ENCODE measurements at regions not wholly inside any gene's neighbourhood (a gene's known extent, or its start where the extent isn't known, plus 50 kb on each side); places are given as distances from the start of the nearest gene placed in this dataset.
"Not testable (repeated sequence)": the region's sequence is repeated elsewhere in the genome, so short reads cannot be mapped to it uniquely, and the experiment has no call there.

GRCh38 chr7:54187886-54188685 is 354.1 kb upstream of the VSTM2A start:
- no peak for ATAC-seq
- WGBS, result 81% methylated on average over 8 of the region's 8 CpGs

GRCh38 chr7:54188843-54189242 is 353.3 kb upstream of the VSTM2A start:
- no peak for DNase-seq
- Histone ChIP-seq H3K4me1 (ENCODE audit: control insufficient read depth, insufficient read depth, low read length) (no peaks in the 10 kb centered on the region), H3K9me3 (ENCODE audit: control insufficient read depth, low read length) (no peaks in the 10 kb centered on the region), H3K27ac (ENCODE audit: low read length) (no peak overlapping the region), H3K27me3 (ENCODE audit: control insufficient read depth, insufficient read depth) (no peaks in the 10 kb centered on the region), H3K4me3 (ENCODE audit: low read length) (no peak overlapping the region)
- intact Hi-C loops (cut with DNase I), result no loop called here
- 73% methylated on average over 2 of the region's 2 CpGs for WGBS
- ATAC-seq, result no peak

More at GRCh38 chr7:54187886-54188685, 354.1 kb upstream of the VSTM2A start:
- intact Hi-C loops (cut with DNase I), result no loop called here
- H3K27ac ChIP-seq (ENCODE audit: low read length), result no peak overlapping the region
- no peaks in the 10 kb centered on the region for H3K27me3 ChIP-seq (ENCODE audit: control insufficient read depth, insufficient read depth)
- no peak for DNase-seq
- no peaks in the 10 kb centered on the region for H3K9me3 ChIP-seq (ENCODE audit: control insufficient read depth, low read length)
- no peak overlapping the region for H3K4me3 ChIP-seq (ENCODE audit: low read length)
- H3K4me1 ChIP-seq (ENCODE audit: control insufficient read depth, insufficient read depth, low read length), result no peaks in the 10 kb centered on the region

GRCh38 chr7:54189330-54189729 is 352.8 kb upstream of the VSTM2A start:
- H3K4me1 ChIP-seq (ENCODE audit: control insufficient read depth, insufficient read depth, low read length), result no peaks in the 10 kb centered on the region
- H3K27me3 ChIP-seq (ENCODE audit: control insufficient read depth, insufficient read depth), result no peaks in the 10 kb centered on the region
- H3K9me3 ChIP-seq (ENCODE audit: control insufficient read depth, low read length), result no peaks in the 10 kb centered on the region
- H3K4me3 ChIP-seq (ENCODE audit: low read length), result no peak overlapping the region
- ATAC-seq, result no peak
- WGBS, result 66% methylated on average over 2 of the region's 2 CpGs
- no peak overlapping the region for H3K27ac ChIP-seq (ENCODE audit: low read length)
- DNase-seq, result no peak
- intact Hi-C loops (cut with DNase I), result no loop called here

GRCh38 chr7:54201501-54201900 is 340.7 kb upstream of the VSTM2A start:
- intact Hi-C loops (cut with DNase I), result no loop called here
- Histone ChIP-seq H3K9me3 (ENCODE audit: control insufficient read depth, low read length) (no peaks in the 10 kb centered on the region), H3K4me1 (ENCODE audit: control insufficient read depth, insufficient read depth, low read length) (no peaks in the 10 kb centered on the region), H3K4me3 (ENCODE audit: low read length) (no peak overlapping the region), H3K27ac (ENCODE audit: low read length) (no peak overlapping the region), H3K27me3 (ENCODE audit: control insufficient read depth, insufficient read depth) (no peaks in the 10 kb centered on the region)
- no peak for DNase-seq
- ATAC-seq, result no peak

- DNase-seq (no peak), ATAC-seq (no peak)
- H3K9me3 ChIP-seq (ENCODE audit: control insufficient read depth, low read length), result no peaks in the 10 kb centered on the region
- no peak overlapping the region for H3K27ac ChIP-seq (ENCODE audit: low read length)
- H3K4me1 ChIP-seq (ENCODE audit: control insufficient read depth, insufficient read depth, low read length), result no peaks in the 10 kb centered on the region
- H3K27me3 ChIP-seq (ENCODE audit: control insufficient read depth, insufficient read depth), result no peaks in the 10 kb centered on the region
- WGBS, result 56% methylated on average over 1 of the region's 1 CpG
- intact Hi-C loops (cut with DNase I), result loop anchor here in 2 of 4 donors (10.0 kb wide), 2 partner anchors 79 to 89 kb away; no protein-coding TSS in a partner anchor
- no peak overlapping the region for H3K4me3 ChIP-seq (ENCODE audit: low read length)
Observed at GRCh38 chr7:54215424-54215823, 326.8 kb upstream of the VSTM2A start.

GRCh38 chr7:54226030-54226429 is 316.1 kb upstream of the VSTM2A start:
- DNase-seq; ATAC-seq; H3K9me3 ChIP-seq (ENCODE audit: control insufficient read depth, low read length); H3K4me1 ChIP-seq (ENCODE audit: control insufficient read depth, insufficient read depth, low read length); H3K27me3 ChIP-seq (ENCODE audit: control insufficient read depth, insufficient read depth); intact Hi-C loops (cut with DNase I); H3K27ac ChIP-seq (ENCODE audit: low read length); H3K4me3 ChIP-seq (ENCODE audit: low read length): not testable (repeated sequence)

GRCh38 chr7:54242776-54243175 is 299.4 kb upstream of the VSTM2A start:
- DNase-seq (no peak), ATAC-seq (no peak)
- H3K27me3 ChIP-seq (ENCODE audit: control insufficient read depth, insufficient read depth), result no peaks in the 10 kb centered on the region
- no peak overlapping the region for H3K4me3 ChIP-seq (ENCODE audit: low read length)
- H3K27ac ChIP-seq (ENCODE audit: low read length), result no peak overlapping the region
- no peaks in the 10 kb centered on the region for H3K4me1 ChIP-seq (ENCODE audit: control insufficient read depth, insufficient read depth, low read length)
- intact Hi-C loops (cut with DNase I), result loop anchor here in 1 of 4 donors (10.0 kb wide), 1 partner anchor 82 kb away; no protein-coding TSS in a partner anchor
- 94% methylated on average over 6 of the region's 6 CpGs for WGBS
- H3K9me3 ChIP-seq (ENCODE audit: control insufficient read depth, low read length), result no peaks in the 10 kb centered on the region

- WGBS, result 77% methylated on average over 1 of the region's 1 CpG
- Histone ChIP-seq H3K27me3 (ENCODE audit: control insufficient read depth, insufficient read depth) (no peaks in the 10 kb centered on the region), H3K4me1 (ENCODE audit: control insufficient read depth, insufficient read depth, low read length) (no peaks in the 10 kb centered on the region), H3K9me3 (ENCODE audit: control insufficient read depth, low read length) (no peaks in the 10 kb centered on the region), H3K4me3 (ENCODE audit: low read length) (no peak overlapping the region), H3K27ac (ENCODE audit: low read length) (no peak overlapping the region)
- DNase-seq, result no peak
- ATAC-seq, result no peak
- intact Hi-C loops (cut with DNase I), result loop anchor here in 1 of 4 donors (10.0 kb wide), 1 partner anchor 80 kb away; no protein-coding TSS in a partner anchor
Observed at GRCh38 chr7:54245020-54245419, 297.2 kb upstream of the VSTM2A start.

- H3K9me3 ChIP-seq (ENCODE audit: control insufficient read depth, low read length), result no peaks in the 10 kb centered on the region
- H3K27me3 ChIP-seq (ENCODE audit: control insufficient read depth, insufficient read depth), result no peaks in the 10 kb centered on the region
- H3K4me1 ChIP-seq (ENCODE audit: control insufficient read depth, insufficient read depth, low read length), result no peaks in the 10 kb centered on the region
- DNase-seq (no peak), ATAC-seq (no peak)
- no peak overlapping the region for H3K4me3 ChIP-seq (ENCODE audit: low read length)
- intact Hi-C loops (cut with DNase I), result loop anchor here in 1 of 4 donors (10.0 kb wide), 1 partner anchor 75 kb away; no protein-coding TSS in a partner anchor
- H3K27ac ChIP-seq (ENCODE audit: low read length), result no peak overlapping the region
- WGBS, result 70% methylated on average over 3 of the region's 3 CpGs
Observed at GRCh38 chr7:54249686-54250085, 292.5 kb upstream of the VSTM2A start.

GRCh38 chr7:54252256-54253035 is 289.7 kb upstream of the VSTM2A start:
- H3K4me3 ChIP-seq (ENCODE audit: low read length), result no peak overlapping the region
- DNase-seq, result no peak
- 74% methylated on average over 7 of the region's 7 CpGs for WGBS
- no peak overlapping the region for H3K27ac ChIP-seq (ENCODE audit: low read length)
- ATAC-seq, result no peak
- H3K4me1 ChIP-seq (ENCODE audit: control insufficient read depth, insufficient read depth, low read length), result no peaks in the 10 kb centered on the region
- H3K27me3 ChIP-seq (ENCODE audit: control insufficient read depth, insufficient read depth), result no peaks in the 10 kb centered on the region
- intact Hi-C loops (cut with DNase I), result no loop called here
- H3K9me3 ChIP-seq (ENCODE audit: control insufficient read depth, low read length), result no peaks in the 10 kb centered on the region

GRCh38 chr7:54253036-54253373 is 289.2 kb upstream of the VSTM2A start:
- intact Hi-C loops (cut with DNase I), result no loop called here
- WGBS, result 66% methylated on average over 5 of the region's 5 CpGs
- no peaks in the 10 kb centered on the region for H3K4me1 ChIP-seq (ENCODE audit: control insufficient read depth, insufficient read depth, low read length)
- H3K27ac ChIP-seq (ENCODE audit: low read length), result no peak overlapping the region
- H3K9me3 ChIP-seq (ENCODE audit: control insufficient read depth, low read length), result no peaks in the 10 kb centered on the region
- H3K27me3 ChIP-seq (ENCODE audit: control insufficient read depth, insufficient read depth), result no peaks in the 10 kb centered on the region
- ATAC-seq, result no peak
- no peak overlapping the region for H3K4me3 ChIP-seq (ENCODE audit: low read length)
- DNase-seq, result no peak

Measured in right cardiac atrium (tissue), 5 donors.